PFSK-1 (cell line): ENCODE measurements at regions not wholly inside any gene's neighbourhood (a gene's known extent, or its start where the extent isn't known, plus 50 kb on each side); places are given as distances from the start of the nearest gene placed in this dataset.

Experiments used
- POLR2AphosphoS5 ChIP-seq: IDR thresholded peaks from 2 replicates; pipeline ENCODE4 v1.6.1; 2012; ENCODE audit warnings: low read depth, mild to moderate bottlenecking, control low read depth, low read length, moderate library complexity
- TF ChIP-seq, protein P1 (sequence below), 2 experiments: IDR thresholded peaks; 2 replicates each; pipeline versions ENCODE4 v1.6.1 to v1.8.0; 2011 to 2012; ENCODE audit warnings: low read depth in 2 of 2, low read length in 2 of 2, control low read depth in 1 of 2, inconsistent platforms in 1 of 2, mild to moderate bottlenecking in 1 of 2, moderate library complexity in 1 of 2; ENCODE audit not compliant: insufficient read depth in 1 of 2

DNA sequence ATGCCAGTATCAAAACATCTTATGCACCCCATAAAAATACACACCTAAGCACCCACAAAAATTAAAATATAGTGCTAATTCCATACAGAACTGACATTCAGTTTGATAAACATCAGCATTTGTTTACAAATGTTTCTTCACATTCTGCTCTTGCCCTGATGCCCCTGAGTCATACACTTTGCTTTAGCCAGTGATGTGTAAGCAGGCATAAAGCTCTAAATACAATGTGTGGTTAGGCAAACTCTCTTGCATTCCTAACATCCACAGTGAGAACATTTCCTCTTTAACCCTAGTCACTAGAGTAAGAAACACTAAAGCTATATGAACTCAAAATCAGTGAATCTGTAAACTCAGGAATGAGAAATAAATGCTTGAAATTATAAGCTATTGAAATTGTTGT is 1060.7 kb downstream of the FAM181B start:
- no peak for TF ChIP-seq POLR2AphosphoS5
- TF ChIP-seq, protein P1, sequence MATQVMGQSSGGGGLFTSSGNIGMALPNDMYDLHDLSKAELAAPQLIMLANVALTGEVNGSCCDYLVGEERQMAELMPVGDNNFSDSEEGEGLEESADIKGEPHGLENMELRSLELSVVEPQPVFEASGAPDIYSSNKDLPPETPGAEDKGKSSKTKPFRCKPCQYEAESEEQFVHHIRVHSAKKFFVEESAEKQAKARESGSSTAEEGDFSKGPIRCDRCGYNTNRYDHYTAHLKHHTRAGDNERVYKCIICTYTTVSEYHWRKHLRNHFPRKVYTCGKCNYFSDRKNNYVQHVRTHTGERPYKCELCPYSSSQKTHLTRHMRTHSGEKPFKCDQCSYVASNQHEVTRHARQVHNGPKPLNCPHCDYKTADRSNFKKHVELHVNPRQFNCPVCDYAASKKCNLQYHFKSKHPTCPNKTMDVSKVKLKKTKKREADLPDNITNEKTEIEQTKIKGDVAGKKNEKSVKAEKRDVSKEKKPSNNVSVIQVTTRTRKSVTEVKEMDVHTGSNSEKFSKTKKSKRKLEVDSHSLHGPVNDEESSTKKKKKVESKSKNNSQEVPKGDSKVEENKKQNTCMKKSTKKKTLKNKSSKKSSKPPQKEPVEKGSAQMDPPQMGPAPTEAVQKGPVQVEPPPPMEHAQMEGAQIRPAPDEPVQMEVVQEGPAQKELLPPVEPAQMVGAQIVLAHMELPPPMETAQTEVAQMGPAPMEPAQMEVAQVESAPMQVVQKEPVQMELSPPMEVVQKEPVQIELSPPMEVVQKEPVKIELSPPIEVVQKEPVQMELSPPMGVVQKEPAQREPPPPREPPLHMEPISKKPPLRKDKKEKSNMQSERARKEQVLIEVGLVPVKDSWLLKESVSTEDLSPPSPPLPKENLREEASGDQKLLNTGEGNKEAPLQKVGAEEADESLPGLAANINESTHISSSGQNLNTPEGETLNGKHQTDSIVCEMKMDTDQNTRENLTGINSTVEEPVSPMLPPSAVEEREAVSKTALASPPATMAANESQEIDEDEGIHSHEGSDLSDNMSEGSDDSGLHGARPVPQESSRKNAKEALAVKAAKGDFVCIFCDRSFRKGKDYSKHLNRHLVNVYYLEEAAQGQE (IDR thresholded peaks at IDR 0.05; ENCODE audit: insufficient read depth in 1 of 2, low read depth in 2 of 2, low read length in 2 of 2): no peak
